Activated B cell treated with CpG ODN at 0.5 μM for 24 hours (primary cell): ENCODE measurements at regions not wholly inside any gene's neighbourhood (a gene's known extent, or its start where the extent isn't known, plus 50 kb on each side); places are given as distances from the start of the nearest gene placed in this dataset.
"Not testable (repeated sequence)": the region's sequence is repeated elsewhere in the genome, so short reads cannot be mapped to it uniquely, and the experiment has no call there.

Experiments used
- ATAC-seq: fragments of 200-7000 bp; cut with Tn5 transposase; one replicate; pipeline ENCODE4 v1.10.0; 2021; ENCODE audit warnings: low read depth, mild to moderate bottlenecking, moderate library complexity
- CTCF ChIA-PET: fragments of 350-600 bp; sonication (Branson Sonifier 250); formaldehyde crosslinking; loops from one replicate; lab custom pipeline; 2021; ENCODE audit warnings: antibody characterized with exemption; lab: Charles Lee
- POLR2A ChIA-PET: fragments of 350-600 bp; sonication (Branson Sonifier 250); formaldehyde crosslinking; loops from one replicate; lab custom pipeline; 2021; ENCODE audit warnings: antibody characterized with exemption; lab: Charles Lee
- DNase-seq: peaks from one replicate; pipeline ENCODE4 v3.0.0; 2022
- H3K27ac Mint-ChIP-seq: one replicate; pipeline ENCODE4 v1.8.0; 2020; ENCODE audit warnings: mixed read lengths
- H3K27me3 Mint-ChIP-seq: one replicate; pipeline ENCODE4 v1.8.0; 2021; ENCODE audit warnings: mixed read lengths
- H3K36me3 Mint-ChIP-seq: one replicate; pipeline ENCODE4 v1.8.0; 2021; ENCODE audit warnings: low read depth, mixed read lengths
- H3K4me1 Mint-ChIP-seq: one replicate; pipeline ENCODE4 v1.8.0; 2021; ENCODE audit warnings: mixed read lengths
- H3K4me3 Mint-ChIP-seq: one replicate; pipeline ENCODE4 v1.8.0; 2020; ENCODE audit warnings: mild to moderate bottlenecking, mixed read lengths
- H3K9me3 Mint-ChIP-seq: one replicate; pipeline ENCODE4 v1.8.0; 2020; ENCODE audit warnings: mixed read lengths
- intact Hi-C: fragments of 100-400 bp; cut with micrococcal nuclease; formaldehyde crosslinking; loops from one replicate; pipeline ENCODE4 v1.15.1; 2024
- TF ChIP-seq, protein P1 (sequence below): fragments of 200-600 bp; IDR thresholded peaks from one replicate; pipeline ENCODE4 v1.8.0; 2022; ENCODE audit warnings: antibody characterized with exemption, mild to moderate bottlenecking

DNA sequence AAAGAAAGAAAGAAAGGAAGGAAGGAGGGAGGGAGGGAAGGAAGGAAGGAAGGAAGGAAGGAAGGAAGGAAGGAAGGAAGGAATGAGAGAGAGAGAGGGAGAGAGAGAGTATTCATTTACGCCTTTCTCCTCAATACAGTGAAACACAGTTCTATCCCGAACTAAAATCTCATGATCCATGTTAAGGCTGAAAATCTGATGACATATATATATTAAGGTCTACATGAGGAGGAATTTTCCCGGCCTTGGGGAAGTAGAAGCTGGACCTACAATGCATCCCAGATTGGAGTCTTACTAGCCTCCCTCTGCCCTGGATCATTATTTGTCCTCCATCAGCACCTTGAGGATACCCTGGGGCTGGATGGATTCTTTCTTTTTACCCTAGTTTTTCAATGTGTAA lies 95.1 kb upstream of the DAPK1 start:
- no peaks in the 10 kb centered on the region for H3K4me1 Mint-ChIP-seq
- no peak overlapping the region for H3K27ac Mint-ChIP-seq
- intact Hi-C loops = no loop called here
- ATAC-seq (no peak), DNase-seq (no peak)
- TF ChIP-seq, protein P1, sequence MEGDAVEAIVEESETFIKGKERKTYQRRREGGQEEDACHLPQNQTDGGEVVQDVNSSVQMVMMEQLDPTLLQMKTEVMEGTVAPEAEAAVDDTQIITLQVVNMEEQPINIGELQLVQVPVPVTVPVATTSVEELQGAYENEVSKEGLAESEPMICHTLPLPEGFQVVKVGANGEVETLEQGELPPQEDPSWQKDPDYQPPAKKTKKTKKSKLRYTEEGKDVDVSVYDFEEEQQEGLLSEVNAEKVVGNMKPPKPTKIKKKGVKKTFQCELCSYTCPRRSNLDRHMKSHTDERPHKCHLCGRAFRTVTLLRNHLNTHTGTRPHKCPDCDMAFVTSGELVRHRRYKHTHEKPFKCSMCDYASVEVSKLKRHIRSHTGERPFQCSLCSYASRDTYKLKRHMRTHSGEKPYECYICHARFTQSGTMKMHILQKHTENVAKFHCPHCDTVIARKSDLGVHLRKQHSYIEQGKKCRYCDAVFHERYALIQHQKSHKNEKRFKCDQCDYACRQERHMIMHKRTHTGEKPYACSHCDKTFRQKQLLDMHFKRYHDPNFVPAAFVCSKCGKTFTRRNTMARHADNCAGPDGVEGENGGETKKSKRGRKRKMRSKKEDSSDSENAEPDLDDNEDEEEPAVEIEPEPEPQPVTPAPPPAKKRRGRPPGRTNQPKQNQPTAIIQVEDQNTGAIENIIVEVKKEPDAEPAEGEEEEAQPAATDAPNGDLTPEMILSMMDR = no peak
- H3K36me3 Mint-ChIP-seq = no peaks in the 10 kb centered on the region
- H3K9me3 Mint-ChIP-seq = no peaks in the 10 kb centered on the region
- H3K27me3 Mint-ChIP-seq = no peaks in the 10 kb centered on the region
- ChIA-PET POLR2A (no interaction called here), CTCF (no interaction called here)
- no peak overlapping the region for H3K4me3 Mint-ChIP-seq

DNA sequence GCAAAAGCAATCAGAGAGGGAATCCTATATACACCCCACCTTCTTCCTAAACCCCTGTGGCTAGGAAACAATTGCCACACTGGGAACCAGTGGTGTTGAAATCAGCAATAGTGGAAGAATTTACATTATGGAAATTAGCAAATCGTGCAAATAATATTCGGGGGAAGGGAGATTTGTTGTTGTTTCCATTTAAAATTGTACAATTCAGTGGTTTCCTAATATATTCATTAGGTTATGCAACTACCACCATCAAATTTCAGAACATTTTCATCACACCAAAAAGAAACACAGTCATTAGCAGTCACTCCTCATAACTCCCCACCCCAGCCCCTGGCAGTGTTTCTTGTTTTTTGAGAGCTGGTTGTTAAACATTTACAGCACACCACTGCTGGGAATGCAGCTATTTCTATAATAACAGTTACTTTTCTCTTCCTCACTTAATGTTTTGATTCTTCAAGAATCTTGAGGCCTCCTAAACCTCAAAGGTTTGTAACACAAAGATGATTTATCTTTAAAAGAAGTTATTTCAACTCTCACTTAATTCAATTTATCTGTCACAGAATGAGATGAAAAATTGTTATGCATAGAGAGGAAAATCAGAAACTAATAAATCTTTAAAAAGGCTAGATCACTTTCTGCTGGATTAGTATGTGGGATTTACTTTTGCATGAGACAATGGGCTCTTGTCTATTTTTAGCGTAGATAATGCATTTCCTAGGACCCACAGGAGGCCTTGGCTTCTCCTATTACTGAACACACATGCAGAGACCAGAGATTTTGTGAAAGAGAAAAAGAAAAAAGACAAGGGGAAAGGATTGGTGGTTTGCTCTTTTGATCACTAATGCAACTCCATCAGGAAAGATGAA lies 91.8 kb upstream of the DAPK1 start:
- H3K27ac Mint-ChIP-seq = no peak overlapping the region
- no peak for ATAC-seq
- H3K4me3 Mint-ChIP-seq = no peak overlapping the region
- DNase-seq = no peak
- H3K36me3 Mint-ChIP-seq = no peaks in the 10 kb centered on the region
- intact Hi-C loops = no loop called here
- ChIA-PET POLR2A (no interaction called here), CTCF (no interaction called here)
- TF ChIP-seq, protein P1 = no peak
- no peaks in the 10 kb centered on the region for H3K27me3 Mint-ChIP-seq
- no peaks in the 10 kb centered on the region for H3K4me1 Mint-ChIP-seq
- no peaks in the 10 kb centered on the region for H3K9me3 Mint-ChIP-seq

DNA sequence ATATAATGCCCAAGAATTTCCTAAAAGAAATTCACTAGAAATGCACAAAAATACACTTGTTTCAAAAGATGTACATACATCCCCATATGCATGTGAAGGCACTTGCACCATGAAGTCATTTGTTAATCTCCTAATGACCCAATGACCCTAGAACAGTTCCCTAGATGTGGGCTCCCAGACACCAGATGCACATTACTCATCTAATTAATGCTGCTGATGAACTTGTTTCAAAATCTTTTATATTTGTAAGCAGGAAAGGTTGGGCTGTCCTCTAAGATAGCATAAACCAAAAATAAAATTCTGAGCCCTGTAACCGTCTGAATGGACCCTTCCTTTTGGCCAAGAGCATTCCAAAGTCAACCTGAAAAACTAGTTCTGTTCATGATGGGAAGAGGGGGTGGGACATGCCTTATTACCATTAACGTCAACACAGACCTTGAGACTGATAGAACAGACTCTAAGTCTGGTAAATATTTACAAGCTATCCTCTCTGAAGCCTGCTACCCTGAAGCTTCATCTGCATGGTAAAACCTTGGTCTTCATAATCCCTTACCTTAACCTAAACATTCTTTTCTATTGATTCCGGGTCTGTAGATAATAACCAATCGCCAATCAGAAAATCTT lies 91.0 kb upstream of the DAPK1 start:
- TF ChIP-seq, protein P1 = no peak
- POLR2A ChIA-PET = no interaction called here
- Mint-ChIP-seq H3K9me3 (no peaks in the 10 kb centered on the region), H3K27me3 (no peaks in the 10 kb centered on the region), H3K27ac (no peak overlapping the region), H3K36me3 (no peaks in the 10 kb centered on the region), H3K4me3 (no peak overlapping the region), H3K4me1 (no peaks in the 10 kb centered on the region)
- ATAC-seq (no peak), DNase-seq (no peak)
- CTCF ChIA-PET = no interaction called here
- intact Hi-C loops = no loop called here

DNA sequence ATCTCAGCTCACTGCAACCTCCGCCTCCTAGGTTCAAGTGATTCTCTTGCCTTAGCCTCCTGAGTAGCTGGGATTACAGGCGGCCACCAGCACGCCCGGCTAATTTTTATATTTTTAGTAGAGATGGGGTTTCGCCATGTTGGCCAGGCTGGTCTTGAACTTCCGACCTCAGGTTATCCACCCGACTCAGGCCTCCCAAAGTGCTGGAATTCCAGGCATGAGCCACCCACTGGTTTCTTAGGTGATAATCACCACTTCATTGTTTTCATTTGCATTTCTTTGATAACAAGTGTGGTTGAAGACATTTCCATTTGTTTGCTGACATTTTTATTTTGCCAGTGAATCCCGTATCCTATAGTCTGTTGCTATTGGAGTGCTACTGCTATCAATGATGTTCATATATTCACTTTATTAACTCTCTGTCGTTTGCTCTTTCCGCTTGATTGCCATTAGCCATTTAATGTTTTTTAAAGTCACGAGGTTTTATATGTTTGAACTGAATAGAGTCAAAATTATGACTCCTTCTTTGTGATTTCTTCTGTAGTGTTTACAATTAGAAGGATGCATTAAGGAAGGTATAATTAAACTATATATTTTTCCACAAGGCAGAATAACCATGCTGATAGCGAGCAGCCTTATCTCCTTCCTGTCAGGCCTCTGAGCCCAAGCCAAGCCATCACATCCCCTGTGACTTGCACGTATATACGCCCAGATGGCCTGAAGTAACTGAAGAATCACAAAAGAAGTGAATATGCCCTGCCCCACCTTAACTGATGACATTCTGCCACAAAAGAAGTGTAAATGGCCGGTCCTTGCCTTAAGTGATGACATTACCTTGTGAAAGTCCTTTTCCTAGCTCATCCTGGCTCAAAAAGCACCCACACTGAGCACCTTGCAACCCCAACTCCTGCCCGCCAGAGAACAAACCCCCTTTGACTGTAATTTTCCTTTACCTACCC lies 87.3 kb upstream of the DAPK1 start:
- ATAC-seq, H3K27me3 Mint-ChIP-seq, DNase-seq, H3K9me3 Mint-ChIP-seq, CTCF ChIA-PET, intact Hi-C loops, H3K4me3 Mint-ChIP-seq, POLR2A ChIA-PET, H3K4me1 Mint-ChIP-seq, H3K27ac Mint-ChIP-seq, H3K36me3 Mint-ChIP-seq: not testable (repeated sequence)

DNA sequence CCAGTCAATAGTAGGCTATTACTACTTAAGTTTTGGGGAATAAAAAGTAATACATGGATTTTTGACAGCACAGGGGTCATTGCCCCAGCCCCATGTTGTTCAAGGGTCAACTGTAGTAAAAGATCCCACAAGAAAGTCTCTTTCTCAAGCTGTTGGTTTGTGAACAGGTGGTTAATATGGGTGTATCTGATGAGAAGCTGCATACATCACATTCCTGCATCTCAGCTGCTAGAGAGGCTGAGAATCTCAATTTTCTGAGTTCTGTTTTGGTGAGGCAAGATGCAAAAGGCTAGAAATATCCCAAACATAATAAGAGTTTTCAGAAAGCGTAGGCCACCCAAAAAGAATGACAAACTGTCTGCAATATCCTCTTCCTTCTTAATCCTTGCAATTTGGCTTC lies 76.8 kb upstream of the DAPK1 start:
- DNase-seq (no peak), ATAC-seq (no peak)
- H3K9me3 Mint-ChIP-seq = peaks cover 8% of the 10 kb centered on the region
- no peaks in the 10 kb centered on the region for H3K4me1 Mint-ChIP-seq
- no peak overlapping the region for H3K4me3 Mint-ChIP-seq
- intact Hi-C loops = no loop called here
- H3K36me3 Mint-ChIP-seq = no peaks in the 10 kb centered on the region
- ChIA-PET POLR2A (no interaction called here), CTCF (no interaction called here)
- H3K27me3 Mint-ChIP-seq = no peaks in the 10 kb centered on the region
- no peak overlapping the region for H3K27ac Mint-ChIP-seq
- TF ChIP-seq, protein P1 = no peak
